CD4-positive, alpha-beta T cell treated with Interleukin-4 for 1 hour (primary cell): ENCODE measurements at regions not wholly inside any gene's neighbourhood (a gene's known extent, or its start where the extent isn't known, plus 50 kb on each side); places are given as distances from the start of the nearest gene placed in this dataset.

ENCODE experiments used
- DNase-seq, 2 donors: peaks; one replicate each; pipeline ENCODE4 v3.0.0-alpha.2; 2020 to 2022

DNA sequence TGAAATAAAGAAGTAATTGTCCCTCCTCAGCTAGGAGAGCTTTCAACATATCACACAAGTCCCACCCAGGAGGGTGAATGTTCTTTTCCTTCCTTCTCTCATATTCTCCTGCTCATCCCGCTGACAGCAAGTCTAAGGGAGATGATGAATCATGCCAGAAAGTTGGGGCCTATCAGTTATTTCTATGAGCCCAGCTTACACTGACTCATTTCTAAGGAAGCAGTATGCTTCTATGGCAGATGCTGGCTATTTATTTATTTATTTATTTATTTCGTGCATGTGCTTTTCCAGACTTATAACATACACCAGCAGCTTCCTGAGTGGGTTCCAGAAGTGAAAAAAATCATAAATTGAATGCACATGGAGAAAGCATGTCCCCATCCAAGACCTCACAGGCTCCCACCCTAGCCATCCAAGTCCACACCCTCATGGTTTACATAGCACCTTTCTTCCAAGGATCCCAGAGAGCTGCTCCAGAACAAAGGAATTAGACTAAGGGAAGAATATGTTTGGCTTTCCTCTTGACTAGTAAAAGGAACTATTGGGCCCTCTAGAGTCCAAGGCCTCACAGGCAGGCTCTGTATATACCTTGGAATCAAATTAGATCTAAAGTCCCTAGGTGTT, 1074.2 kb upstream of the ZEB2 start:
- DNase-seq: peak in 1 of 2 donors; percentile 16

GRCh38 chr2:145593280-145593679, 1073.4 kb upstream of the ZEB2 start:
- no peak for DNase-seq

- DNase-seq: no peak
These were observed 1072.4 kb upstream of the ZEB2 start for GRCh38 chr2:145592361-145592760.

DNA sequence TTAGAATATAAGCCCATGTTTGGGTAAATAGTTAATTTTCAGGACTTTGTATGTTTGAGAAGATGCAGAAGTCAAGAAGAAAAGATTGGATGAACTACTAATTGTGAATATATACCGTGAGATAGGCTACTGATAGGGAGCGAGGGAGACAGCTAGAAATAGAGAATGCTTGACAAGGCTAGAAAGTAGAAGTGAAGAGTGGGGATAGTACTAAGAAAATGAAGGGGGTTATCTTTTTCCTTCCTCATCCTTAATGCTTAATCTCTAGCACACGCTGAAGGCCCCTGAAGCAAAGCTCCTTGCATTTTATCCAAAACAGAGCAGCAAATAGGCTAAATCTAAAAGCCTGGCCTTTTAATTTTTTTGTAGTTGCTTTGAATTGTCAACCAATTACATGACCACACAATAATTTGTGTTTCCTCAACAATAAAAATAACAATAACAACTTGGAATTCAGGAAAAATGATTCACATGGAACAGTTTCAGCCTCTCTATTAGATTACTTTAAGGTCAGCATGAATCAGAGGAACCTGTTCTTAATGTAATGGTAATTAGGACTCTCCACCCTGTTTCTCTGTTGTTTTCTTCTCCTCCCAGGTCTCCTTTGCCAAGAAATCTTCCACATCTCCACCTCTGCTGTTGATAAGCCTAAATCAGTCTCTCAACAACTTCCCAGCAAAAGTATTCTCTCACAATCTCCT, 1071.3 kb upstream of the ZEB2 start:
- no peak for DNase-seq

GRCh38 chr2:145587922-145588321, 1068.0 kb upstream of the ZEB2 start:
- DNase-seq: no peak

DNA sequence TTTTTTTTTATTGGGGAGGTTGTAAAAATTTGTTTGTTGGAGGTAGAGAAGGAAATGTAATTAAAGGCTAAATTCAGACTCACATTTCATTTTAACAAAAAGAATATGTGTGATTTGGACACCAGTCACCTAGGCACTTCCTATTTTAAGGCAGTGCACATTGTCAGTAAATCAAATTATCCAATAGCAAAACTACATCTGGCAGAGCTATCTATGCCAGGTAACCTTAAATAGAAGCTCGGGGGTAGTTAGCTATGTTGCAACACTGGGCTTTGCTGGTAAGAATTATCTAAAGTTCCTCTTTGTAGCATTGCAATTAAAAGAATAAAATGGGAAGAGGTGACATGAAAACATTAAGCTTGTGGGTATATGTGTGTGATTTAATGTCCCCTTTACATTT, 1064.4 kb upstream of the ZEB2 start:
- DNase-seq: no peak

- no peak for DNase-seq
These were observed 1053.7 kb upstream of the ZEB2 start for GRCh38 chr2:145573608-145574007.

- DNase-seq: no peak
These were observed 1052.3 kb upstream of the ZEB2 start for GRCh38 chr2:145572238-145572637.

DNA sequence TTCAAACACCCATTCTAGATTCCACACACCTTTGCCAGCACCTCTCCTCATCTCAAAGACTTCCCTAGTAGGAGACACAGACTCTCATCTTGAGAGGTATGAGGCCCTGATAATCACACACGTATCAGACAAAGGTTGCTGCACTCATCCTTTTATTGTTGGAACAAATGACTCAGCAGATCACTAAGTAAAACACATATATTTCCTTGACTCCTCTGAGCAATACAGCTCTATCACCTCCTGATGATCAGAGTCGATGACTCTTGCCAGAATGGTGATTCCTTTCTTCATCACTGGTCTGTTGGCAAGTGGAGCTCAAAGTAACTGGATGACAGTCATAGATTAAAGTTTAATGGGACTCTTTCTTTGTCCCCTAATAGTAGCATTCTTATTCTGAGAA, 1049.2 kb upstream of the ZEB2 start:
- DNase-seq: no peak

- no peak for DNase-seq
These were observed 1044.1 kb upstream of the ZEB2 start for GRCh38 chr2:145563741-145564615.

DNA sequence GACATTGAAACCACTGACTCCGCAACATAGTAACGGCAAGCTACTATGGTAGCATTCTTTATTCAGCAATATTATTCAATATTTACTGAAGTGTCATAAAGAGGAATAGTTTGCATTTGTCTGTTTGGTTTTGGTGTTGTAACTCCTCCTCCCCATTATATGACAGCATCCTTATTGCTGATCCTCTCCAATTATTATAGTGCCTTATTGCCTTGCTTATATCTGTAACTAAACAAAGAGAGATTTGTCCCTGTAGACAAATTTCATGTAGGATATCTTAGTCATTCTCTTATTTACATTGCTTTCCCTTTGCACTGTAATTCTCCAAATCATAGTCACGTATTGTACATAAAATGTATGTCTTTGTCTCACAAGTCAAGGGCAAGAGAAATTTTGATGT, 1041.2 kb upstream of the ZEB2 start:
- DNase-seq: no peak

GRCh38 chr2:145558617-145559350, 1038.9 kb upstream of the ZEB2 start:
- DNase-seq: no peak

DNA sequence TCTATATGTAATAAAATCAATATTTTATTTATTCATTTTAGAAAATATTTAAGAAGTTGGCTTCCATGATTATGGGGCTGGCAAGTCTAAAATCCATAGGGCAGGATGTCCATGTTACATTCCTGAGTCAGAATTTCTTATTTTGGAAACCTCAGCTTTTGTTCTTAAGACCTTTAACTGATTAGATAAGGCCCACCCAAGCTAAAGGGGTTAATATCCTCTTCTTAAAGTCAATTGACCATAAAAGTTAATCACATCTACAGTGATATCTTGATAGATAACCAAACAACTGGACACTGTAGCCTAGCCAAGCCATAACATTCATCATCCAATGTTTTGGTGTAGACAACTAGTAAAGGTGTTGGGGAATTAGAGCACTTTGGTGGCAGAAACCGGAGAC, 1035.4 kb upstream of the ZEB2 start:
- no peak for DNase-seq

DNA sequence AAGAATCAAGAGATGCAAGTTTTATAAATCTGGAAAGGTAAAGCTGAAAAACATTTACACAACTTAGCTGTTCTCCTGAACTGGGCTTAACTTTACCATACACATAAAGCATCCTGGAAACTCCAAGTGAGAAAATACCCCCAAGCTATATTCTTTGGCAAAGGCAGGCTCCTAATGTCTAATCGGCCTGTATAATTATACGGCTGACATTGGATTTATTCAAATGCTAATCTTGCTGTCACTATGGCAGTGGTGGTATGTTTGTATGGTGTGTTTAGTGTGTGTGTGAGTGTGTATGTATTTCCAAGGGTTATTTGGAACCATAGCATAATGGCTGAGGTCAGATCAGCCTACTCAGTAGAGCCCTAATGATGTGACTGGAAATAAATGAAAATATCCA, 1031.8 kb upstream of the ZEB2 start:
- DNase-seq: no peak

GRCh38 chr2:145548479-145548878, 1028.6 kb upstream of the ZEB2 start:
- no peak for DNase-seq

DNA sequence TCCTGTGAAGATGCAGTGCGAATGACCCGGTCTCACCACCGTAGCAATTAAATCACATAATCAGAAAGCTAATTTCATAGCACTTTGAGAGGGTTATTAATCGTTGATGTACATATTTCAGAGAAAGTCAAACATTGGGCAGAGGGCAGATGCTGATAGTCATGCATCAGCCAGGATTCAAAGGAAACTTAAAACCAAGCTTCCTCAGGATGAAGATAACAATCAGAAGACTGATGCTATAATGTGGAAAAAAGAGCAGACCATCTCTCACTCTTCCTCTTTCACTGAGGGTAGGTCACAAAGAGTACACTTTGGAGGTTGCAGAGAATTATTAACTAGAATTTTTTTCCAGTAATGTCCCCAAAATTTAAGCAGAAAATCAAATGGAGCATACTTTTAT, 1027.7 kb upstream of the ZEB2 start:
- no peak for DNase-seq

DNA sequence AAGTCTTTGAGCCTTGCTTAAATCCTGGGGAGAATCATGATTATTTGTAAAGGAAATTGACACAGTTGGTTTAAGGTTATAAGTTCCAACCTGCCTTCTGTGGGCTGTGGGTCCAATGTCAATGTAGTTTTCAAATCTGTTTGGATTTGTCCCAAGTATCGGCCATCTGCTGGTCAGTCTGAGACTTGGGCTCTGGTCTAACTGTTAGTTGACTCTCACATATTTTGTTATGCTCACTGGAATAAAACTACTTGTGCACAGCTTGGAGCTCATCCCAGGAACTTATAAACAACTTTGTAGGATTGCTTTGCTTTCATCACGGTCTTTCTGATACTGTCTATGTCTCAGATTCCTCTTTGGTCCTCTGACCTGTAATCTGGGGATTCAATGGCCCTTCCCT, 1026.2 kb upstream of the ZEB2 start:
- no peak for DNase-seq

- DNase-seq: no peak
These were observed 1023.9 kb upstream of the ZEB2 start for GRCh38 chr2:145543856-145544255.

- no peak for DNase-seq
These were observed 1023.2 kb upstream of the ZEB2 start for GRCh38 chr2:145543155-145543554.

- no peak for DNase-seq
These were observed 1021.1 kb upstream of the ZEB2 start for GRCh38 chr2:145541028-145541427.

GRCh38 chr2:145538661-145539350, 1018.9 kb upstream of the ZEB2 start:
- no peak for DNase-seq

- DNase-seq: no peak
These were observed 1010.7 kb upstream of the ZEB2 start for GRCh38 chr2:145530653-145531052.

GRCh38 chr2:145524836-145525235, 1004.9 kb upstream of the ZEB2 start:
- no peak for DNase-seq
